WTC11 (cell line): ENCODE measurements at regions not wholly inside any gene's neighbourhood (a gene's known extent, or its start where the extent isn't known, plus 50 kb on each side); places are given as distances from the start of the nearest gene placed in this dataset.

Source experiments
- FOXJ3 ChIP-seq: sonication (generic); formaldehyde crosslinking; IDR thresholded peaks from 2 replicates; pipeline ENCODE4 v1.9.0; 2021; ENCODE audit warnings: missing genetic modification reagents, mild to moderate bottlenecking, borderline replicate concordance
- JUN ChIP-seq: sonication (generic); formaldehyde crosslinking; IDR thresholded peaks from 2 replicates; pipeline ENCODE4 v1.8.0; 2023; ENCODE audit warnings: mild to moderate bottlenecking, missing genetic modification reagents
- ZNF232 ChIP-seq: sonication (generic); formaldehyde crosslinking; IDR thresholded peaks from 2 replicates; pipeline ENCODE4 v1.8.0; 2022; ENCODE audit warnings: mild to moderate bottlenecking, missing genetic modification reagents
- TF ChIP-seq, protein P1 (sequence below): sonication (generic); formaldehyde crosslinking; IDR thresholded peaks from 2 replicates; pipeline ENCODE4 v1.8.0; 2022; ENCODE audit warnings: mild to moderate bottlenecking, missing genetic modification reagents
- TF ChIP-seq, protein P2 (sequence below): fragments of 200-600 bp; IDR thresholded peaks from 2 replicates; pipeline ENCODE4 v1.8.0; 2022; ENCODE audit warnings: antibody characterized with exemption
- TF ChIP-seq, protein P3 (sequence below): sonication (generic); formaldehyde crosslinking; IDR thresholded peaks from 2 replicates; pipeline ENCODE4 v1.8.0; 2023; ENCODE audit warnings: missing genetic modification reagents, mild to moderate bottlenecking, borderline replicate concordance
- TF ChIP-seq, protein P4 (sequence below): sonication (generic); formaldehyde crosslinking; IDR thresholded peaks from 2 replicates; pipeline ENCODE4 v1.8.0; 2022; ENCODE audit warnings: mild to moderate bottlenecking, missing genetic modification reagents
- TF ChIP-seq, protein P5 (sequence below): sonication (generic); formaldehyde crosslinking; IDR thresholded peaks from 2 replicates; pipeline ENCODE4 v1.8.1; 2022; ENCODE audit warnings: low read depth, missing genetic modification reagents, borderline replicate concordance

- TF ChIP-seq, protein P1, sequence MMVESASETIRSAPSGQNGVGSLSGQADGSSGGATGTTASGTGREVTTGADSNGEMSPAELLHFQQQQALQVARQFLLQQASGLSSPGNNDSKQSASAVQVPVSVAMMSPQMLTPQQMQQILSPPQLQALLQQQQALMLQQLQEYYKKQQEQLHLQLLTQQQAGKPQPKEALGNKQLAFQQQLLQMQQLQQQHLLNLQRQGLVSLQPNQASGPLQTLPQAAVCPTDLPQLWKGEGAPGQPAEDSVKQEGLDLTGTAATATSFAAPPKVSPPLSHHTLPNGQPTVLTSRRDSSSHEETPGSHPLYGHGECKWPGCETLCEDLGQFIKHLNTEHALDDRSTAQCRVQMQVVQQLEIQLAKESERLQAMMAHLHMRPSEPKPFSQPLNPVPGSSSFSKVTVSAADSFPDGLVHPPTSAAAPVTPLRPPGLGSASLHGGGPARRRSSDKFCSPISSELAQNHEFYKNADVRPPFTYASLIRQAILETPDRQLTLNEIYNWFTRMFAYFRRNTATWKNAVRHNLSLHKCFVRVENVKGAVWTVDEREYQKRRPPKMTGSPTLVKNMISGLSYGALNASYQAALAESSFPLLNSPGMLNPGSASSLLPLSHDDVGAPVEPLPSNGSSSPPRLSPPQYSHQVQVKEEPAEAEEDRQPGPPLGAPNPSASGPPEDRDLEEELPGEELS (CRISPR knock-in tag), result no peak
- TF ChIP-seq, protein P2, sequence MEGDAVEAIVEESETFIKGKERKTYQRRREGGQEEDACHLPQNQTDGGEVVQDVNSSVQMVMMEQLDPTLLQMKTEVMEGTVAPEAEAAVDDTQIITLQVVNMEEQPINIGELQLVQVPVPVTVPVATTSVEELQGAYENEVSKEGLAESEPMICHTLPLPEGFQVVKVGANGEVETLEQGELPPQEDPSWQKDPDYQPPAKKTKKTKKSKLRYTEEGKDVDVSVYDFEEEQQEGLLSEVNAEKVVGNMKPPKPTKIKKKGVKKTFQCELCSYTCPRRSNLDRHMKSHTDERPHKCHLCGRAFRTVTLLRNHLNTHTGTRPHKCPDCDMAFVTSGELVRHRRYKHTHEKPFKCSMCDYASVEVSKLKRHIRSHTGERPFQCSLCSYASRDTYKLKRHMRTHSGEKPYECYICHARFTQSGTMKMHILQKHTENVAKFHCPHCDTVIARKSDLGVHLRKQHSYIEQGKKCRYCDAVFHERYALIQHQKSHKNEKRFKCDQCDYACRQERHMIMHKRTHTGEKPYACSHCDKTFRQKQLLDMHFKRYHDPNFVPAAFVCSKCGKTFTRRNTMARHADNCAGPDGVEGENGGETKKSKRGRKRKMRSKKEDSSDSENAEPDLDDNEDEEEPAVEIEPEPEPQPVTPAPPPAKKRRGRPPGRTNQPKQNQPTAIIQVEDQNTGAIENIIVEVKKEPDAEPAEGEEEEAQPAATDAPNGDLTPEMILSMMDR, result no peak
- TF ChIP-seq, protein P3, sequence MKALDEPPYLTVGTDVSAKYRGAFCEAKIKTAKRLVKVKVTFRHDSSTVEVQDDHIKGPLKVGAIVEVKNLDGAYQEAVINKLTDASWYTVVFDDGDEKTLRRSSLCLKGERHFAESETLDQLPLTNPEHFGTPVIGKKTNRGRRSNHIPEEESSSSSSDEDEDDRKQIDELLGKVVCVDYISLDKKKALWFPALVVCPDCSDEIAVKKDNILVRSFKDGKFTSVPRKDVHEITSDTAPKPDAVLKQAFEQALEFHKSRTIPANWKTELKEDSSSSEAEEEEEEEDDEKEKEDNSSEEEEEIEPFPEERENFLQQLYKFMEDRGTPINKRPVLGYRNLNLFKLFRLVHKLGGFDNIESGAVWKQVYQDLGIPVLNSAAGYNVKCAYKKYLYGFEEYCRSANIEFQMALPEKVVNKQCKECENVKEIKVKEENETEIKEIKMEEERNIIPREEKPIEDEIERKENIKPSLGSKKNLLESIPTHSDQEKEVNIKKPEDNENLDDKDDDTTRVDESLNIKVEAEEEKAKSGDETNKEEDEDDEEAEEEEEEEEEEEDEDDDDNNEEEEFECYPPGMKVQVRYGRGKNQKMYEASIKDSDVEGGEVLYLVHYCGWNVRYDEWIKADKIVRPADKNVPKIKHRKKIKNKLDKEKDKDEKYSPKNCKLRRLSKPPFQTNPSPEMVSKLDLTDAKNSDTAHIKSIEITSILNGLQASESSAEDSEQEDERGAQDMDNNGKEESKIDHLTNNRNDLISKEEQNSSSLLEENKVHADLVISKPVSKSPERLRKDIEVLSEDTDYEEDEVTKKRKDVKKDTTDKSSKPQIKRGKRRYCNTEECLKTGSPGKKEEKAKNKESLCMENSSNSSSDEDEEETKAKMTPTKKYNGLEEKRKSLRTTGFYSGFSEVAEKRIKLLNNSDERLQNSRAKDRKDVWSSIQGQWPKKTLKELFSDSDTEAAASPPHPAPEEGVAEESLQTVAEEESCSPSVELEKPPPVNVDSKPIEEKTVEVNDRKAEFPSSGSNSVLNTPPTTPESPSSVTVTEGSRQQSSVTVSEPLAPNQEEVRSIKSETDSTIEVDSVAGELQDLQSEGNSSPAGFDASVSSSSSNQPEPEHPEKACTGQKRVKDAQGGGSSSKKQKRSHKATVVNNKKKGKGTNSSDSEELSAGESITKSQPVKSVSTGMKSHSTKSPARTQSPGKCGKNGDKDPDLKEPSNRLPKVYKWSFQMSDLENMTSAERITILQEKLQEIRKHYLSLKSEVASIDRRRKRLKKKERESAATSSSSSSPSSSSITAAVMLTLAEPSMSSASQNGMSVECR, result no peak
- TF ChIP-seq JUN (CRISPR knock-in tag) (no peak), ZNF232 (CRISPR knock-in tag) (no peak), FOXJ3 (no peak)
- TF ChIP-seq, protein P4, sequence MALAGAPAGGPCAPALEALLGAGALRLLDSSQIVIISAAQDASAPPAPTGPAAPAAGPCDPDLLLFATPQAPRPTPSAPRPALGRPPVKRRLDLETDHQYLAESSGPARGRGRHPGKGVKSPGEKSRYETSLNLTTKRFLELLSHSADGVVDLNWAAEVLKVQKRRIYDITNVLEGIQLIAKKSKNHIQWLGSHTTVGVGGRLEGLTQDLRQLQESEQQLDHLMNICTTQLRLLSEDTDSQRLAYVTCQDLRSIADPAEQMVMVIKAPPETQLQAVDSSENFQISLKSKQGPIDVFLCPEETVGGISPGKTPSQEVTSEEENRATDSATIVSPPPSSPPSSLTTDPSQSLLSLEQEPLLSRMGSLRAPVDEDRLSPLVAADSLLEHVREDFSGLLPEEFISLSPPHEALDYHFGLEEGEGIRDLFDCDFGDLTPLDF (CRISPR knock-in tag), result no peak
- TF ChIP-seq, protein P5, sequence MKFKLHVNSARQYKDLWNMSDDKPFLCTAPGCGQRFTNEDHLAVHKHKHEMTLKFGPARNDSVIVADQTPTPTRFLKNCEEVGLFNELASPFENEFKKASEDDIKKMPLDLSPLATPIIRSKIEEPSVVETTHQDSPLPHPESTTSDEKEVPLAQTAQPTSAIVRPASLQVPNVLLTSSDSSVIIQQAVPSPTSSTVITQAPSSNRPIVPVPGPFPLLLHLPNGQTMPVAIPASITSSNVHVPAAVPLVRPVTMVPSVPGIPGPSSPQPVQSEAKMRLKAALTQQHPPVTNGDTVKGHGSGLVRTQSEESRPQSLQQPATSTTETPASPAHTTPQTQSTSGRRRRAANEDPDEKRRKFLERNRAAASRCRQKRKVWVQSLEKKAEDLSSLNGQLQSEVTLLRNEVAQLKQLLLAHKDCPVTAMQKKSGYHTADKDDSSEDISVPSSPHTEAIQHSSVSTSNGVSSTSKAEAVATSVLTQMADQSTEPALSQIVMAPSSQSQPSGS (CRISPR knock-in tag), result no peak
Observed at GRCh38 chr18:59048378-59048777, 91.3 kb upstream of the SEC11C start.
